Esophagus muscularis mucosa (tissue), 4 donors: ENCODE measurements at regions not wholly inside any gene's neighbourhood (a gene's known extent, or its start where the extent isn't known, plus 50 kb on each side); places are given as distances from the start of the nearest gene placed in this dataset.

Experiments
- CTCF ChIP-seq, 3 experiments: fragments of 200-600 bp in 2 of 3; fragments of 450-650 bp in 1 of 3; sonication (generic) in 2 of 3; IDR thresholded peaks; one replicate each; pipeline ENCODE4 v1.5.1; 2017 to 2019; ENCODE audit warnings: antibody characterized with exemption in 3 of 3, mild to moderate bottlenecking in 2 of 3, moderate library complexity in 1 of 3
- EP300 ChIP-seq: sonication (generic); formaldehyde crosslinking; IDR thresholded peaks from one replicate; pipeline ENCODE4 v1.6.1; 2017; ENCODE audit warnings: antibody characterized with exemption
- POLR2A ChIP-seq: fragments of 450-650 bp; IDR thresholded peaks from one replicate; pipeline ENCODE4 v1.6.1; 2017; ENCODE audit warnings: antibody characterized with exemption, moderate library complexity, mild to moderate bottlenecking, low read depth
- POLR2AphosphoS5 ChIP-seq, 2 donors: sonication (generic); formaldehyde crosslinking; IDR thresholded peaks; one replicate each; pipeline ENCODE4 v1.6.1; 2017; ENCODE audit warnings: antibody characterized with exemption in 2 of 2

GRCh38 chr2:185919155-185919554, 180.6 kb downstream of the FSIP2 start:
- TF ChIP-seq CTCF (IDR thresholded peaks at IDR 0.05) (no peak), POLR2A (no peak), EP300 (no peak), POLR2AphosphoS5 (IDR thresholded peaks at IDR 0.05) (no peak)
